ENCODE measurements at regions not wholly inside any gene's neighbourhood (a gene's known extent, or its start where the extent isn't known, plus 50 kb on each side); places are given as distances from the start of the nearest gene placed in this dataset.

DNA sequence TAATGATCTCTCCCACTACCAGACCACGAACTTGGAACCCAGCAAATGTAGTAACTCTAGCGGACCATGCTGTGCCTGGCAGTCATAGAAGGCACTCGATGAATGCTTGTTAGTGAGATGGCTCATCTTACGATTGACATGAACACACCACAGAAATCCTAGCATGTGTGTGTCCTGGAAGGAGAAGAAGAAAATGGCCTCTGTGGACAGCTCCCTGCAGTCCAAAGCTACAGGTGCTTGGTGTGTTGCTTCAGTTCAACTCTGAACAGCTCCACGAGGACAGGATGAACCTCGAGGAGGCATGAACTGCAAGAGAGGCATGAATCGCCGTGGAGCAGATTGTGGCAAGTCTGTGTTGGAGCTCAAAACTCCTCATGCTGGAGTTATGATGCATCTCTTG lies 93.5 kb downstream of the KLF6 start:
- DNase-seq (ENCODE audit: low read depth) = no peak

DNA sequence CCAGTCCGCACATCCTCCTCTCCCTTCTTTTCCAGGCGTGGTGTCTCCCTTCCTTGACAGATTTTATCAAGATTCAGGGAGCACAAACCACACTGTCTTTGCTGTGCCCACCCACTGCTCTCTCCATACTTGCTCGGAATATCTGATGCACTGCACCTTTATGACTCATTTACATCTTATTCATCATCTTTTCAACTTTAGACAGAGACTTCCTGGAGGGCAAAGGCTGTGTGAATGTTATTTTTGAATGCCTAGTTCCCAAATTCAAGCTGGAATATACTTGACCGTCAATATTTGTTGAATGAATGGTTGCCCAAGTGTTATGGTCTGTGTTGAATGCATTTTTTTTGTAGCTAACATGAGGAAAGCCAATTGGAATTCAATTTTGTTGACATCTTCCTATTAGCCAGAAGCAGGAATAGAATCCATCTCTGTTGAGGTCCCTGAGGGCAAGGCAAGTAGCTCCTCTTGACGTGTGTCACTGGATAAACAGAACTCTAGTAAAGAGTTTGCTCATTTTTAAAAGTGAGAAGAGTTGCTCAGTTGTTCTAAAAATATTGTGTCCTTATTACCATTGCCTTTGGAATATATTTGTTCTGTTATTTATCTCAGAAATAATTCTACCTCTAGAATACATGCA lies 95.0 kb downstream of the KLF6 start:
- no peak for DNase-seq (ENCODE audit: low read depth)

DNA sequence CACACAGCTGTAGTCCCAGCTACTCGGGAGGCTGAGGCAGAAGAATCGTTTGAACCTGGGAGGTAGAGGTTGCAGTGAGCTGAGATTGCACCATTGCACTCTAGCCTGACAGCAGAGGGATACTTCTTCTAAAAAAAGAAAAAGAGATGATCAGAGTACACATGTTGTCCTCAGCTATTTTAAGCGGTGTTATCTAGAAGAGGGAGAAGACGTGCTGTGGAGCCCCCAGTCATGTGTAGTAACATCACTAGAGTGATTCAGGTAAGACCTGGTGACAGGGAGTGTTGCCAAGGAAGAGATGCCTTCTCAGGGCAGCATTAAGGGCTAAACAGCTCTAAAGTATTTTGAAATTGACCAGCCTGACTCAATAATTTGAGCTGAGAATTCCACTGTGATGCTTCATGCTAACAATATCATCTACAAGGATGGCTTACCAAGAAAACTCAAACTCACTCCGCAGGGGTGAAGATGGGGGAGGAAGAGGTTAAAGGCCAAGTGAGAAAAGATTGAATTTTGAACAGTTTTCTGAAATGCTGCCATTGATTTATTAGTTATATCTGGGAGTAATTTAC lies 97.4 kb downstream of the KLF6 start:
- DNase-seq (ENCODE audit: low read depth) = no peak

DNA sequence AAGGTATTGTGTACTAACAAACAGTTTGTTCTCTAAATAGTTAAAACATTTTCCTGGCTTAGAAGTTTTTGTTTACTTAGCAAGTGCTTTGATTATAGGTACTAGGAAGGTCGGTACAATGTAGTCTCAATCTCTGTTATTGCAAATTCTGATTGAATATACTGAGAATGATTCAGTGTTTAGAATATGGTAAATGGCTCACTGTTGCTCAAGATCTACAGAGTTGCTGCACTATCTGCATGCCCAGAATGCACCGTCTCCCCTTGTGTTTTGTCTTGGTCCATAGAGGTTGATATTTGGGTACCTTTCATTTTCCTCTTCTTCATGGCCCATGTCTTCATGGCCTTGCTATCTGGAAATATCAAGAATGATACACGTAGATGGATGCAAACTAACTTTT lies 99.6 kb downstream of the KLF6 start:
- DNase-seq (ENCODE audit: low read depth) = no peak

DNA sequence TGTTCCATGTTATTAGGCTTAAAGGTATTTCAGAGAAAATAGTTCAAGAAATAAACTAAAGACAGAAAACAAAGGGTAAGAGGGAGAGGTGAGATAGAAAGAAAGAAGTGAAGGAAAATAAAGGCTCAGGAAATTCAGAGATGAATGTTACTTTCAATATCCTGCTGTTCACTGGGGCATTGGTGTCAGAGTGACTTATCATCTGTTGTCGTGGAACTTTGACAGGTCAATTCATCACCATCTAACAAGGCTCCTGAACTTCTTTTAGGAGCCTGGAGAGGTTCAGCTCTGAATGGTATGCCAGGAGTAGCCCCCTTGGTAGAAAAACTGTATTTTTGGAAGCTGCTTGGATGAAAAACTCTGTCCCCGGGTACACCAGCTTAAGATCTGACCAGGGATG lies 100.1 kb downstream of the KLF6 start:
- DNase-seq (ENCODE audit: low read depth) = no peak

DNA sequence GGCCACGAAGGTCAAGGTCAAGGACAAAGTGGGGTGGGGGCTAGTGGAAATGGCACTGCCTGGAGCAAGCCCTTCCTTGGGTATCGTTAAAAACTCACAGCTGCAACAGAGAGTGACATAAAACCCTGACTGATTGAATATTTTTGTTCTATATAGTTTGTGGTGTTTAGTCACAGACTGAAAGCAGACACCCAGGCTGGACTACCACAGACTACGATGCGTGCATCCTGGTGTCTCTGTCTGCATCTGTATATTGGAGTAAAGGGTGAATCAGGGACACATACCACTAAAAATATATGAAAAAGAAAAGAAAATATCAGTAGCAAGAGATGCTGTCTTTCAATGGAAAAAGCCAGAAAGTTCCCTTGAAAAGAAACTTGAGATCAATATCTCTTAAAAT lies 101.4 kb downstream of the KLF6 start:
- no peak for DNase-seq (ENCODE audit: low read depth)

DNA sequence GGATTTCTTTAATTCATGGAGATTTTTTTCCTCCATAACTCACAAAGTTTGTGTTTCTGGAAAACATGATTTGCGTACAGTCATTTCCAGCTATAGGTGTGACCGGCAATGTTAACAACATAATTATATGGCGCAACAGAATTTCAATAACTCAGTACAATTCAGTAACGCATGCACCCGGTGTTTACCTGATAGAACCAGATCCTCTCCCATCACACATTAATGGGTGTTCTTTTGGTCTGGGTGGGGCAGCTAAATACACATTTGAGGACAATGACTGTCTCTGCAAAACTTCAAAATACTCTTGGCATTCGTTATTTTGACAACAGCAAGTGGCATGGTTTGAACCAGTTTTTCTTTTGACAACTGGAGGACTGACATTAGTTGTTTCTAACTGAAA lies 102.3 kb downstream of the KLF6 start:
- DNase-seq (ENCODE audit: low read depth) = no peak

DNA sequence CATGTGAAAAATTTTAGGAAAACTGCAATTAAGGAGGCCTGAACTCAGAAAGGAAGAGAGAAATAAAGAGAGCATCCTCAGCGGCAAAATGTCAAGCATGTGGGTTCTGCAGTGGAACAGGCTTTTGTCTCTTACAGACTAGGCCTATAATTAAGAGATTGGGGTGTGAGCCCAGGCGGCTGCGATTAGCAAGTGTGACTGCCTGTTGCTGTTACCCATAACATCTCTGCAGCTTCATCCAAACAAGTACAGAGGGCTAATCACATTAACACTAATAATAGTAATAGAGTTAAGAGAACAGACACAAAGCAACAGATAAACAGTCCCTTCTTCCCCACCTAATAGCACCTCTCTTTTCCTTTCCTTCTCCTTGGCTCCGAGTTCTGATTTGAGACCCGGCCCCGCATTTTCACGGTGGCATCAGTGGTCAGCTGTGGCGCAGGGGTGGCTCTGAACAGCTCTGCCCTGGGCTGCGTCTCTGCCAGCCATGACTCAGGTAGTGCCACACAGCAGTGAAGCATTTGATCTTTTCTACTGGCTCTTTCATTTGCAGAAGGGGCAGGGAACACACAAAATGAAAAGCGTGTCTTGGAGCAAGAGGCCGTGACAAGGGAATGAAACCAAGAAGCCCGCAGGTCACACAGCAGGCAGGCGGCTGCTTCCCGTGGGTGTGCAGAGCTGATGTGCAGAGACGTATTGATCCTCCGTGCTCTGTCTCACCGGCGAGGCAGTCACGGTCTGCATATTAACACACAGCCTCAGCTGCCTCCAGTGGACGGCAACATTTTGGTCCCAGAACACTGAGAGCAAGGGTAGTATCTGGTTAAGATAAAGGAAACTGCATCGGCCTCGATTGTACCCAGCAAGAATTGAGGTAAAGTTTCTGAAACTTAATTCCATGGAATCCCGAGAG lies 103.1 kb downstream of the KLF6 start:
- DNase-seq (ENCODE audit: low read depth) = no peak

DNA sequence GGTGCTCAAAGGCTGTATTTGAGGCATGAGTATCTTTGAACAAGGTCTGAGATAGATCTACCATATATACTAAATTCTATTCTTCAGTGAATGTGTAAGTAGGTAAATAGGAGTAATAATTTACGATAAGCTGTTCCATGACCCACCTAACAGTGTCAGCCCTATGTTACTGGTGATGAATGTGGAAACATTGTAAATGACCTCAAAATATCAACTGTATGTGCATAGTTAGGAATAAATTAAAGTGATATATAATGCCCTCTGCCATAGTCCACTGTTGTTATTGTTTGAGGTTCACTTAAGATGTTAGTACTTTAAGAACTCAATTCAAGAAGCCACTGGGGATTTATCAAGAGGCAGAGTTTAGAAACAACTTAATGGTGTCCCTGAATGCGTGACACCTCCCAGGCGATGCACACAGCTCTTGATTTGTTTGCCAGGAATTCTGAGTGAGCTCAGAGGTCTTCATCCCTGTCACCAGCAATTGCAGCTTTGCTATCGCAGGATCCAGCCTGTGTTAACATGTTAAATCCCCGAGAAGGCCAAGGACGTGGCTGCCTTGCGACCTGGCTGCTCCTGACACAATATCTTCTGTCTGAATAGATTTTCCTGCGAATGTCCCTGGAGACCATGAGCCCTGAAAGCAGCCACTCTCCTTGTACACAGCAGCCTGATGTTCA lies 104.9 kb downstream of the KLF6 start:
- DNase-seq (ENCODE audit: low read depth) = no peak

DNA sequence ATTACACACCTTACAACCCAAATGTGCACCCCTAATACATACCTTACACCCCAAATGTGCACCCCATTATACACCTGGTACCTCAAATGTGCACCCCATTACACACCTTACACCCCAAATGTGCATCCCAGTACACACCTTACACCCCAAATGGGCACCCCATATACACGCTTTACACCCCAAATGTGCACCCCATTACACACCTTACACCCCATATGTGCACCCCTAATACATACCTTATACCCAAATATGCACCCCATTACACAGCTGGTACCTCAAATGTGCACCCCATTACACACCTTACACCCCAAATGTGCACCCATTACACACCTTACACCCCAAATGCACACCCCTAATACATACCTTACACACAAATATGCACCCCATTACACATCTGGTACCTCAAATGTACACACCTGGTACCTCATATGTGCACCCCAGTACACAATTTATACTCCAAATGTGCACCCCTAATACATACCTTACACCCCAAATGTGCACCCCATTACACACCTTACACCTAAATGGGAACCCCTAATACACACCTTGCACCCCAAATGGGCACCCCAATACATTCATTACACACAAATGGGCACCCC lies 106.3 kb downstream of the KLF6 start:
- no peak for DNase-seq (ENCODE audit: low read depth)

DNA sequence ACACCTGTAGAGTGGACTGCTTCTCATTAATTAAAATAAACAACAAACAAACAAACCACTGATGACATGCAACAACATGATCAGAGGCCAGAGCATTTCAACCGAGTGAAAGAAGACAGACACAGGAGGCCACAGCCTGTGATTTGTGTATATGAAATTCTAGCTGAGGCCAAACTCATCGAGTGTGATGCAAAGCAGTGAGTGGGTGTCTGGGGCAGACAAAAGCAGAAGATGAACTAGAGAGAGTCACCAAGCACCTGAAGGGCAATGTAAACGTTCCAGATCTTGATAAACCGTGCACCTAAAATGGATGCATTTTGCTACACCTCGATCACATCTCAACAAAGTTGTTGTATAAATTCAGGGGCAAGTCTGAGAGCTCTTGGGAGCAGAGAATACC lies 108.4 kb downstream of the KLF6 start:
- DNase-seq (ENCODE audit: low read depth) = no peak

DNA sequence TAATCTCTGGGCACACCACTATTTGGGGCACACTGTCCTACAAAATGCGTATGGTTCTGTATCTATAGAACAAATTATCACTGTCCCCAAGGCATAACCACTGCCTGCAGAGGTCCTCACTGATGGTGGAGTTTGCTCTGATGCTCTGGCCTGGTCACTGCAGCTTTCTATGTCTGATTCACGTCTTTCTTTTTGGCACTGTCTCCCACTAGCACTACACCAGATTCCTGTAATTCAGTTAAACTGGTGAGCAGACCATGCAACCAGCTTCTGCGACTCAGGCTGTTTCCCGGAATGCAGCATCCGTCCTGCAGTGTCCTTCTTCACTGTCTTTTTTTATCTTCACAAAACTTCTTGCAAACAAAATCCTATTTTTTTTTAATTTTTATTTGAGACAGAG lies 112.8 kb downstream of the KLF6 start:
- DNase-seq (ENCODE audit: low read depth) = no peak

DNA sequence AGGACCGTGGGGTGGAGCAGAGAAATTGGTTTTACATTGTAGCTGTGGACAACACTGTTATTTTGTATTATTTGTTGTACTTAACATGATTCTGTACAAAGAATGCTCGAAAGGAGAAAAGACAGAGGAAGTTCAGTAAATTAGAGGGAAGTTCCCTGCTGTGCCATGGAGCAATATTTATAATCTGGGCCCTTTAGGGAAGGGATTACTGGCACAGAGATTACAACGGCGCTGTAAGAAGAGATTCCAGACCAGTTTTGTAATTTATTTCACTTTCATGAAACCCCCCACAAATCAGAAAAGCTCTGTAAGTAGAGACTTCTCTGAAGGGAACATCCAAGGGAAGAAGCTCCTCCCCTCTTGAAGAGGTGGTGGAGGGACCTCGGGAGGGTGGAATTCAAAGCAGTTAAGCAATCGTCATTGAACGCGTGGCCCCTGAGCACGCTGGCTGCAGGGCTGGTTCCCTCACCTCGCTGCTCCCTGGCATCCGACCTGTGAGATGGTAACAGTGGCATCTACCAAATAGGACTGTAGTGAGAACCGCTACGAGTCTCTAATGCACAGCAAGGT lies 113.5 kb downstream of the KLF6 start:
- no peak for DNase-seq (ENCODE audit: low read depth)

DNA sequence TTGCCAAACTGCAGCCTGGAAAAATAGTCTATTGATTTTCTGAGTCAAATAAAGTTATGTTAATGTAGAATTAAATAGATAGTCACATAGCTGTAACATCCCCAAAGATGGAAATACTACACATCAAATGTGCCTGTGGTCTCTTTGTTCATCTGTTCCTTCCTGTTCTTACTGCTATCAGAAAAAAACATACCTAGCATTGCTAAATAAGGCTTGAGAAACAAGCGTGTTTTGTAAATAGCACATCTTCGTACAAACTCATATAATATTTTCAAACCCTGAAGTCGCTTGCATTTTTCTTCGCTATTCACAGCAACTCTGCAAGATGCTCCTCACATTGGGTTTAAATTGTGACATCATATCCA lies 116.1 kb downstream of the KLF6 start:
- no peak for DNase-seq (ENCODE audit: low read depth)

DNA sequence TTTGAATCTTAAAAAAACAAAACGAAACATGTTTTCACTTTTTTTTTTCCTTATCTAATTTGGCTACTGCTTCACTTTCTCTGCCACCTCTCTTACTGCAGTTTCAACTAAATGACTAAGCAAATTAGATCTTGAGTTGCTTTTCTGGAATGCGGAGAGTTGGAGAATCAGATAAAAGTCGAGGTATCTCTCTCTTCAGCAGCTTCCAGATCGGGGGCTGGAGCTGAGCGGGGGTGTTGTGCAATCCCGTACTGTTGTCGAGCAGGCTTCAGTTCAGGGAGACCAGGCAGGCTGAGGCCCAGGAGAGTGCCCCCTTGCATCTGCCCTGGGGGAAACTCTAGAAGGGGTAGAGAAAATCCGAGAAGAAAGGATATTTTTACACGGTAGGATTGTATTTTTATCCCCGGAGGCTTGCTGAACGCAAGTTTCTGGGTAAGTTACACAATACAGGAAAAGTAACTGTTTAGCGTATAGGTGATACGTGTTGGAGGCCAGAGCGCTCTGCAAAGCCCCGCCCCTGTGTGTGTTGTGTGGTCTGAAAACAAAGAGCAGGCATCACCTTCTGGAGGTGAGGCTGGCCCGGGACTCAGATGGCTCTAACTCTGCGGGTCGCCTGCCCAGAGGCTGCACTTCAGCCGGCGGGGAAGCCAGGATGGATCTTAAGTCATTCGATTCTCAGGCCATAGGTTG lies 116.6 kb downstream of the KLF6 start:
- no peak for DNase-seq (ENCODE audit: low read depth)

DNA sequence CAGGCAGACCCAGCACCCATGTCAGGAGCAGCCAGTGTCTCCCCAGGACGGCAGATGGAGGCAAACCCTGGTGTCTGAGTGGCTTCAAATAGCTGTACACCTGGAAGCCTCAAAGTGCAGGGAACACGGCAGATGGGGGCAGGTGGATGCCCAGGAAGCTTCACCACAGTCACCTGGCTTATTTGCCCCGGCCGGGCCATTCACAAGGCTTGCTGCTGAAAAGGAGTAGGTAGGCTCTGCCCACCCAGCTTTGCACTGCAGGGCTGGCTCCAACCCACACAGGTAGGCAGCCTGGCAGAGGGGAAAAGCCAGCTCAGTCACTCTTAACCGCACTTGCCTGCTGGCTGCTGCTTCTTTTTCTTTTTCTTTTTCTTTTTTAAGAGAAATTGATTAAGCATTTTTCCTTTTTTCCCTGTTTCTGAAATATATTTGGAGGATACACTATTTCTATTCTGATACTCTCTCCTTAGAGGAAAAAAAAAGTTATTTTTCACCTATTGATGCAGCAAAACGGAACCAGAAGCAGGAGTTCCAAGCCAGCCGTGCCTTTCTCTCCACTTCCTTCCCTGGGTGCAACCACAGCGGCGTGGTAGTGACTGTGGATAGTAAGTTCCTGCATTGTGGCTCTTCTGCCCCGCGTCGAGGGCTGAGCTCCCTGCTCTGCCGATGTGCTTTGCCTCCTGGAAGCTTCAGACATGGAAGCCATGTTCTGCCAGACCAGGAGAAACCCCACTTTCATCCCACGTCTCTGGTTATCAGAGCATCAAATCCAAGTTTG lies 118.3 kb downstream of the KLF6 start:
- DNase-seq (ENCODE audit: low read depth) = no peak

DNA sequence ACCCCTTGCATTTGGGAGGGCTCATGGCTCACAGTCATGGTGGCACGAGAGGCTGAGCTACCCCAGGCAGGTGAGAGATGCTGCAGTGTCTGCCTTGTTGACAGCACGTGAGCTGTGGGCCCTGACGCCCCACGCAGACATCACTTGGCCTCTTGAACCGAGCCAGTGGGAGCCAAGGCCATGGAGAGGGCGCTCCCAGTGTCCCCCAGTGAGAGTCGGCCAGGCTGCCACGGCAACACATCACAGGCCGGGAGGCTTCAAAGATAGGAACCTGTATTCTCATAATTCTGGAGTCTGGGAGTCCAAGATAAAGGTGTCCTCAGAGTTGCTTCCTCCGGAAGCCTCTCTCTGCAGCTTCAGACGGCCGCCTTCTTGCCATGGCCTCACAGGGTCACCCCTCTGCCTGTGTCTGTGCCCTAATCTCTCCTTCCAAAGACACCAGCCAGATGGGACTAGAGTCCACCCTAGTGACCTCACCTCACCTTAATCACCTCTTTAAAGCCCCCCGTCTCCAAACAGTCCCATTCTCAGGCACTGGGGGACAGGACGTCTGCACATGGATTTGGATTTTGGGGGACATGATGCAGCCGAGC lies 119.6 kb downstream of the KLF6 start:
- DNase-seq (ENCODE audit: low read depth) = no peak

DNA sequence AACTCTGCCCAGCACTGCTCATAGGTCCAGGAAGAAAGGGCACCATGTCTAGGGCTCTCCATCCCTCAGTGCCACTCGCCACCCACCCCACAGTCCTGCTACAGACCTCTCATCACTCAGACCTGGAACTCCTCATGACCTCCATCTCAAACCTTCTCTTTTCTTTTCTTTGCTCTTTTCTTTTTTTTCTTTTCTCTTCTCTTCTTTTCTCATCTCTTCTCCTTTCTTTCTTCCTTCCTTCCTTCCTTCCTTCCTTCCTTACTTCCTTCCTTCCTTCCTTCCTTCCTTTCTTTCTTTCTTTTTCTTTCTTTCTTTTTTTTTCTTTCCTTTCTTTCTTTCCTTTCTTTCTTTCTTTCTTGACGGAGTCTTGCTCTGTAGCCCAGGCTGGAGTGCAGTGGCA lies 122.2 kb downstream of the KLF6 start:
- DNase-seq (ENCODE audit: low read depth) = no peak

DNA sequence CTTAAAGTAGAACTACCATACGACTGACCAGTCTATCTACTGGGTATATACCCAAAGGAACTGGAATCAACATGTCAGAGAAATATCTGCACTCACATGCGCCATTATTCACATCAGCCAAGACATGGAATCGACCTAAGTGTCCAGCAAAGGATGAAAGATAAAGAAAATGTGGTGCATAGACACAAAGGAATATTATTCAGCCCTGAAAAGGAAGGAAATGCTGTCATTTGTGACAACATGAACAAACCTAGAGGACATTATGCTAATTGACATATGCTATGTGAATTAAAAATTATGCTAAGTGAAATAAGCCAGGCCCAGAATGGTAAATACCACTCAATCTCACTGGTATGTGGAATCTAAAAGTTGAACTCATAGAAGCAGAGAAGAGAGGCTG lies 123.7 kb downstream of the KLF6 start:
- DNase-seq (ENCODE audit: low read depth) = no peak

DNA sequence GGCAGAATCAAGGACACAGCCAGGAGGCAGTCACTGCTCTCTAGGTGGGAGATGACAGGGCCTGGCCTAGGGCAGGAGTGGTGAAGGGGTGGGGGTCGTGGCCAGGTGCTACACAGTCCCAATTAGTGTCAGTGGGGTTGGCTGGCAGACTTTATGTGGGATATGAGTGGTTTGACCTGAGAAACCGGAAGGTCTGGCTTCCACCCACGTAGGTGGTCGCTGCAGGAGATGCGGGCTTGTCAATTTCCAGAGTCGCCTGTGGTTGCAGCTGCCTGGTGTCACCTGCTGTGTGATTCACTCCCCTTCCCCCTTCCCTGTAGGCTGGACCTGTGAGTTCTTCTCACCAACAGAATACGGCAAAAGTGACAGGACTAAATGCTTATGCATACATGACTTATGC lies 124.3 kb downstream of the KLF6 start:
- no peak for DNase-seq (ENCODE audit: low read depth)
